GM12874 (cell line): ENCODE measurements at regions not wholly inside any gene's neighbourhood (a gene's known extent, or its start where the extent isn't known, plus 50 kb on each side); places are given as distances from the start of the nearest gene placed in this dataset.

Source experiments
- CTCF ChIP-seq: IDR thresholded peaks from 2 replicates; pipeline ENCODE4 v1.5.1; 2011; ENCODE audit warnings: low read depth, mild to moderate bottlenecking, control low read depth, low read length, moderate library complexity; ENCODE audit not compliant: insufficient read depth

GRCh38 chr3:18572809-18573208, 147.7 kb upstream of the SATB1 start:
- no peak for TF ChIP-seq CTCF

GRCh38 chr3:18567293-18567692, 142.2 kb upstream of the SATB1 start:
- TF ChIP-seq CTCF, result no peak

GRCh38 chr3:18562364-18563154, 137.4 kb upstream of the SATB1 start:
- TF ChIP-seq CTCF, result no peak

- TF ChIP-seq CTCF, result peak; percentile 61
Measured at GRCh38 chr3:18559331-18559842, 134.2 kb upstream of the SATB1 start.

GRCh38 chr3:18558507-18558906, 133.4 kb upstream of the SATB1 start:
- TF ChIP-seq CTCF, result no peak

GRCh38 chr3:18557216-18557615, 132.1 kb upstream of the SATB1 start:
- no peak for TF ChIP-seq CTCF

- TF ChIP-seq CTCF, result no peak
Measured at GRCh38 chr3:18556503-18557135, 131.5 kb upstream of the SATB1 start.
